HG03139 (cell line): ENCODE measurements at regions not wholly inside any gene's neighbourhood (a gene's known extent, or its start where the extent isn't known, plus 50 kb on each side); places are given as distances from the start of the nearest gene placed in this dataset.

Experiments
- ATAC-seq: cut with Tn5 transposase; IDR thresholded peaks from one replicate; pipeline ENCODE4 v1.9.1; 2021; ENCODE audit not compliant: unreplicated experiment

DNA sequence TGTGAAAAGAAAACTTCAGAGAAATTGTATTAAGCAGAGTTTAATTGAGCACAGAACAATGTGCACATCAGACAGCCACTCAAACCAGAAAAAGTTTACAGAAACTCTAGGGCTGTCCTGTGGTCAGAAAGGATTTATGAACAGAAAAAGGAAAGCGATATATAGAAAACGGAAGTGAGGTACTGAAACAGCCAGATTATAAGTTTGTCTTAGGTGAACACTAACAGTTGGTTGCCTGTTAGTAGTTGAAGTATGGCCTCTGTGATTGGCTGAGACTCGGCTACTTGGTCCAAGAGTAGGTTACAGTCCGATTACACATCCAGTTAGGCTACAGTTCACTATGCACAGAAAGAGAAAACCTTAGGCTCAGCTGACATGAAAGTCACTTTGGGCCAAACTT is 1232.5 kb upstream of the RAG2 start:
- ATAC-seq = no peak

DNA sequence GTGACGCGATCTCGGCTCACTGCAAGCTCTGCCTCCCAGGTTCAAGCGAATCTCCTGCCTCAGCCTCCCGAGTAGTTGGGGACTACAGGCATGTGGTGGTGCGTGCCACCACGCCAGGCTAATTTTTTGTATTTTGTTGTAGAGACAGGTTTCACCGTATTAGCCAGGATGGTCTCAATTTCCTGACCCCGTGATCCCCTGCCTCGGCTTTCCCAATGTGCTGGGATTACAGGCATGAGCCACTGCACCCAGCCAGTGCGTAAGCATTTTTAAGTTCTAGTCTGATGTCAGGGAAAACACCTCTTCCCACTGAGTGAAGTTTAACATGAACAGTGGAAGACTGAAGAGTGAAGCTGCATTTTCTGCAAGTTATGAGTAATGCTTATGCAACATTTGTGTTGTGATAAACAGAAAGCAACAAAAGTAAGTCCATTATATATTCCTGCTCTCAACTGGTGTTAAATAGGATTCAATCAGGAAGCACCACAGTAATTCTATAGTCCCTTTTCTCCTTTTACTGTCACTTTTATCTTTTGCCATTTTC is 1219.8 kb upstream of the RAG2 start:
- no peak for ATAC-seq

DNA sequence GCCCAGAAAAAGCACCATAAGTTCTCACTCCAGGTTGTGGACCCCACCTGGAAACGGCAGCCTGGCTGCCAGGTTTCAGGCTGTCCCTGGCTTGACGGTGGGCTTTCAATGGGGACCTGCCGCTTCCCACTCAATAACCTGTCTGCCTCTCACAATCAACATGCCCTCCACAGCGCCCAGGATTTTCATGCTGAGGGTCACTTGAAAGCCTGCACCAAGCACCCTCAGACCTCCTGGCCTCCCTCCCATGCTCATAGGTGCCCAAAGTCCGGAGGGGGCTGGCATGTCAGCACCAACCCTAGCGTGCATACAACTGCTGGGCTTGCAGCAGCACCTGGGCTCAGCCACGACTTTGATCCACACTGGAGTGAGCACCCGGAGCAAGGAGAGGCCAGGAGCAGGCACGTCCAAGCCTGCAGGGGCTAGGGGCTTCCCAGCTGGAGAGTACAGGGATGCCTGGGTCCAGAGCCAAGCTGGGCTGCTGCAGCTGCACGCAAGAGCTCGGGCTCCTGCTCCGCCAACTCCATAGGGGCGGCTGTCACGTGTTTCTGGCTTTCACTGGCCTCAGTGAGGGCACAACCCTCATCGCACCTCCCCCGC is 1214.3 kb upstream of the RAG2 start:
- ATAC-seq = no peak

DNA sequence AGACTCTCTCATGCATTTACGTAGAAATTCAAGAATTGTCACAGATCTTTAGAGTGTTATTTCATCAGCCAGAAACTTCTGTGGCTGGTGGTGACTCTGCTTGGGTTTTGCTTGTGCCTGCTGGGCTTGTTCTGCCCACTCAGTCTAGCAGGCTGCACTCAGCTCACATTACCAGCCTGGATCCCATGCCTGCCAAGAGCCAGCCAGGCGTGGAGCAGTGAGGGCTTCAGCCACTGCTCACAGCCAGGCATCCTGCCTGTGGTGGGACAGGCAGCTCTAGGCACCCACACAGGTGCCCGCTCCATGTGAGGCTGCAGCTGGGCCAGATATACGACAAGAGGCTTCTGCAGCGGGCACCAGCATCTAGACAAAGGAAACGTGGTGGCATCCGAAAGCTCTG is 1213.3 kb upstream of the RAG2 start:
- no peak for ATAC-seq

DNA sequence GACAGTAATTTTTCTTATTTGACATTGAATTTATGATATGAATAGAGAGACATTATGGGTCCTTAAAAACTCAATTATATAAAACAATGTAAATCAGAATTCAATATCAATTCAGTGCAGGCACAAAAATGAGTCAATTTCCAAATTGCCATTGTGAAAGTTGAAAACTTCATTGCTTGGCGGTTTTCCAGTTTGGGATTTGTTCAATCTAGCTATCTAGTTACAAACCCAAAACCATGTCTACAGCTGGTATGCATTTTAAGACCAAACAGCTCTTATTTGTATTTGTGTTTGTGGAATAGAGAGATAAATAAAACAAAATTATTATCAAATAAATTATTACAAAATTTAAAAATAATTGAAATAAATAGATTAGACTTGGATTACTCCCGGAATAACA is 1206.6 kb upstream of the RAG2 start:
- no peak for ATAC-seq

DNA sequence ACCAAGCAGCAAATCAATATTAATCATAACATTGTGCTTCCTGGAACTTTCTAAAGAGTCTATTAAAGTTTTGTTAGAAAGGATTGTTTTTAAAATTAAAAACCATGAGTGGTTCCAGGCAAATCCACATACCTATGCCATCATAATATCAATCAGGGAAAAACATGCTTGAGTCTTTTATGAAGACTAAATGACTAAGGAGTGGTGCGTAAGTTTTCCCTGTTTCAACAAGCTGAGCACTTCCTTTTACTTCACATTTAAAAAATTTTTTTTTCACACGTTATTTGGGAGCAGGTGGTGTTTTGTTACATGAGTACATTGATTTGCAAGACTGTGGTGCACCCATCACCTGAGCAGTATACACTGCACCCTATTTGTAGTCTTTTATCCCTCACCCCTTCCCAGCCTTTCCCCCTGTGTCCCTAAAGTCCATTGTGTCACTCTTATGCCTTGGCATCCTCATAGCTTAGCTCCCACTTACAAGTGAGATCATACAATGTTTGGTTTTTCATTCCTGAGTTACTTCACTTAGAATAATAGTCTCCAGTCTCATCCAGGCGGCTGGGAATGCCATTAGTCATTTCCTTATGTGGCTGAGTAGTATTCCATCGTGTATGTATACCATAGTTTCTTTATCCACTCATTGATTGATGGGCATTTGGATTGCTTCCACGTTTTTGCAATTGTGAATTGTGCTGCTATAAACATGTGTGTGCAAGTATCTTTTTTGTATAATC is 1190.3 kb upstream of the RAG2 start:
- ATAC-seq = no peak

DNA sequence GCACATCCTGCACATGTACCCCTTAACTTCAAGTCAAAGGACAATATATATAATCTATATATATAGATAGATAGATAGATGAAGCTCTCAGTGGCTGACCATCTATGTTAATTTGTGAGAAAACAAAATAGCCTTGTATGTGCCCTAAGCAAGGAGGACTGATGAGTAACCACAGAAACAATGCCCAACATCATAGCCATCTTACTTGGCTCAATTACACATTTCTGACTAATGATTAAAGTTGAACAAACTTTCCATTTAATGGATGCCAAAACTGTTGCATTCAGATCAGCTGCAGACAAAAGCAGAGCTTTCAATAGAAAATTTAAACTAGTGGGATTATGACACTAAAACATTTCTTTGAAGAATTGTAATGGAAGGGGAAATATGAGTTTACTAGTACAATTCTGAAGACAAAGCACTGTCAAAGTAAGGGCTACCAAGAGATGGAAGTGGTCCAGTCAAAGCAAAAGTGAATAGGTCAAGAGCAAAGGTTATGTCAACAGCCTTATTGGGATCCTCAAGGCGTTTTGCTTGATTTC is 1188.2 kb upstream of the RAG2 start:
- ATAC-seq = no peak

DNA sequence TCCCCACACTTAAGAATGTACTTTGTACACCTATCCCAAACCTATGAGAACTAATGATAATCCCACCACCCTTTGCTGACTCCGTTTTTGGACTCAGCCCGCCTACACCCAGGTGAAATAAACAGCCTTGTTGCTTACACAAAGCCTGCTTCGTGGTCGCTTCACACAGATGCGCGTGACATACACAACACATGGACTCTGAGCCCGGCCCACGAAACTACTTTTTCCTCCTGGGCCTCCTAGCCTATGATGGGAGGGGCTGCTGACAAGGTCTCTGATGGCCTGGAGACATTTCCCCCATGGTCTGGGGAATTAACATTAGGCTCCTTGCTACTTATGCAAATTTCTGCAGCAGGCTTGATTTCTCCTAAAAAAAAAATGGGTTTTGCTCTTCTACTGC is 1176.4 kb upstream of the RAG2 start:
- no peak for ATAC-seq

DNA sequence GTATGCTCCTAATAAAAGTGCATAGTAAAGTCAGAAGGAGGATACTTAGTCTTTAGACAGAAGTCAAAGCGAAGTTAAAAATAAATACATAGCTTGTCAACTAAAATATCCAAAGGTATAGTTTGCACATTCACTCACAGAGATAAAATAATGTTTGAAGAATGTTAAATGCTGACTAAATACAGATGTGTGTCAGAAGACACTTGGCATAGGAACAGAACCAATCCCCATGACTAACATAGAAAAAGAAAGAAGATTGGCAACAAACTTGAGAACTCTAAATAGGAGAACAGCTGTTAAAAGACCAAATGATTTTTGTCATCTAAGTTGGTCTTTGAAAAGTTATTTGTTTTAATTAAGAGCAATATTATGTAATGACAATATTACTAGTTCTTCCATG is 1172.1 kb upstream of the RAG2 start:
- ATAC-seq = no peak

DNA sequence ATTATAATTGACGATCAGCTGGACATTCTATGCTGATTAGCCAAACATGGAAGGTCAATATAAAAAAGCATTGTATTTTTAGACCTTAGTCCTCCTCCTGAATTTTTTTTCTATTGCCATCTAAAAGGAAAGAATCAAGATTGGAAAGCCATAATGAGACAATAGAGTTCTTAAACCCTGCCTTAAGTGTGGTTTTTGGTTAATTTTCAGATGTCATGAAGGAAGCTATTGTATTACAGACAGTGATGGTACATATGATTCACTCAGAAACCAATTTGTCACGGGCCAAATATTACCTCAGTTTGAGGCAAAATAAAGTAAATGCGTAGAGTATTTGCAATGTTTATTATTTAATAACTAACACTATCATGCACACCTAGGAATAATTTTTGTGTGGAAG is 1164.0 kb upstream of the RAG2 start:
- no peak for ATAC-seq

DNA sequence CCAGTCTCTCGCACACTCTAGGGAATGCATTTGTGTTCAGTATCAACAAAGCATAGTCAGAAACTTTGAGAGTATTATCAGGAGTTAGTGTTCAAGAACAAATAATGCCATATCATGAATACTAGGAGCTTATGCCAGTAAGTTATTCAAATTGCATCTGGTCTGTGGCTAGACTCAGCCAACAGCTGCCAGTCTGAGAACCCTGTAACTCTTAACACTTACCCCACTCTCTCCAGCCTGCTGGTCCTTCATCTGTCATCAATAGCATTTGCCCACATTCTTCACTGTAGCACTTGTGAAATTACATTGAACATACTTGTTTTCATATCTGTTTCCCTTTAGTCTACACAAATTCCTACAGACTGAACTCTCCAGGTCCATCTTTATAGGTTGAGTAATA is 1157.5 kb upstream of the RAG2 start:
- ATAC-seq = no peak

DNA sequence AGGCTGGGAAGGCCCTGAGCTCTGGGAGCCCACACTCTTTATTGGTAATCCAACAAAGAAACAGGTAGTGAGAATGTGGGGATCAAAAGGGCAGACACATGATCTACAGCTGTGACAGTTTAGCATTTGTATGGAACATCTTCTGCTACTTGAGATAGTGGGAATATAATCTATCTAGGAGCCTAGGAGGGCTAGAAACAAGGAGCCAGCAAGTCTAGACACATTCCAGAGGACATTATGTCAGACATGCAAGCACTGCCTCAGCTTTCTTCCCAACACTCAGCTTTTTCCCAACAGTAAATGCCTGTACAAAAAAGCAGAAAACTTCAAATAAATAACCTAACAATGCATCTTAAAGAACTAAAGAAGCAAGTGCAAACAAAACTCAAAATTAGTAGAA is 1150.6 kb upstream of the RAG2 start:
- no peak for ATAC-seq

DNA sequence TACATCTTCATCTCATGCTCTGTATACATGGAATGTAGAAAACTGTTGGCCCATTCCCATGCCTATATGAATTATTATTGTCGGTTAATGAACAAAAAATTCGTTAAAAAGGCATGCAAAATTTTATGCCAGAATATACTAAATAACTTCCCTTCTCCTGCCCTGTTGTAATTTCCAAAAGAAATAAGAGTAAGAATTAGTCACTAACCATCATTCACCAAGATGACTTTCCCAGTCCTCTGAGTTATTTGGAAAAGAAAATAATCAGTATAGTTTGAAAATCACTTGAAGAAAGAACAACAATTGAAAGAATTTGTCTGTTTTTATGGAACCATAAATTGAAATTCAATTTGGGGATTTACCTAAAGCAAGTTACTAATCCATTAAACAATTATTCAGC is 1149.1 kb upstream of the RAG2 start:
- ATAC-seq = no peak

DNA sequence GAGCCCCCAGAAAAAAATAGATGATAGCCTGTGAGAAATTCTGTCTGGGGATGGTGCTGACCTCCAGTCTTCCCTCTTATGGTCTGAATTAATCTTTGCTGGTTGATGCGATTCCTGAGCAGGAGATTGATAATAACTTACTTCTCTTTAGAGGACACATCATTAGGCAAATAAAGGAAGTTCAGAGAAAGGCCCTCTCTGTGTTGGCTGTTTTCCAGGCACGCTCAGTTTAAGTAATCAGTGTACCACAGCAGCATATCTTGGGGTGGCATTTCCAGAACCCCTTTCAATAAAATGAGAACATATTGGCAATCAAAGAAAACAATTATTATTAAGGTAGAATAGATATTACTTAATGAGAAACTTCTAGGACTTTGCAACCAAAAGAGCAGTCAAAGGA is 1129.3 kb upstream of the RAG2 start:
- ATAC-seq = no peak

DNA sequence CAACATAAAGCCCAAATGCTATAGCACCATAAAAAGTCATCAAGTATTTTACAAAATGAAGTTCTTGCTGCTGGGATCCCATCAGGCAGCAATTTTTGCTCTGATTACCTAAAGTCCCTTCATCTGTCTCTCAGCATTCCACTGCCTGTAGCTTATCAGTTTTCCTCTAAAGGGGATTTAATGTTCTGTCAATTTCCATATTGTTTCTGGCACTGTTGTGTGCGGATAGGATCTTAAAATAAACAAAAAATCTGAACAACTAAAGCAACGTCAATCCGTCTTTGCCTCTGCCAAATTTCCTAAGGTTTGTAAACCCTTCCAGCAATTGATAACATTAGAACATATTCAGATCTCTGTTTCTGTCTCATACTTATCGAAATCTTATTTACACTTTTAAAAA is 1126.3 kb upstream of the RAG2 start:
- ATAC-seq = no peak

DNA sequence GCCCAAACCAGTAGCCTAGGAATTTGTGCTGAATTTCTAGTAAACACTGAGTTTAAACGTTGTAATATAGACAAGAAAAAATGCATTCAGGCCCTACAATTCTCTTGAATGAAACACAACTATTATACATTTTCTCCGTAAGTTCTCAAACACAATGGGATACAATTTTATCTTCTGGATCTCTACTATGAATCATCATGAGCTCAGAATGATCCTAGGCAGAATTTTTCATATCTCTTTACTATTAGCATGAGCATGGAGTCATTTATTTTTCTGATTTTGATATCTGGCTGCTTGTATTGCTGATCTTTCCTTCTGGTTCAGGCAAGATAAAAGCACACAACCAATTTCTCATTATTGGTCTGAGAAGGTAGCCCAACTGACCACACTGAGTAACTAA is 1123.4 kb upstream of the RAG2 start:
- ATAC-seq = no peak

DNA sequence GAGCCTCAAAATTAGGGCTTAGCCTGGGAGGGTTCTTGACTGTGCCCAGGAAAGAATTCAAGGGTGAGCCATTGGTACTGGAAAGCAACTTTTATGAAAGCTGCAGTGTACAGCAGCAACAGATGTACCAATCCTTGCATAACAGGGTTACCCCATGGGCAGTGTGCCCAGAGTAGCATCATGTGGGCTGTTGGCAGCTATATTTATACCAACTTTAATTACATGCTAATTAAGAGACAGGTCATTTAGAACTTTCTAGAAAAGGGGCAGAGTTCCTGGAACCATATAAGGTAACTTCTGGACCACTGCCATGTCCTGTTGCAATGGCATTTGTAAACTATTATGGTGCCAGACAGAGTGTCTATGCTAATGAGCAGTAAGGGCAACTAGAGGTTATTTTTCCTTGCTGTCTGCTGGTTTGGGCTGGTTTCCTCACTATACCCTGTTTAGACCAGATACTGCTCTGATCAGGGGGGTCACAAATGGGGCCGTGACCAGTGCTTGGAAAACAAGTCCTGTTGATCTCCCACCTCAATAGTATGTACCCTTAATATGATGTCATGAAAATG is 1120.5 kb upstream of the RAG2 start:
- no peak for ATAC-seq

DNA sequence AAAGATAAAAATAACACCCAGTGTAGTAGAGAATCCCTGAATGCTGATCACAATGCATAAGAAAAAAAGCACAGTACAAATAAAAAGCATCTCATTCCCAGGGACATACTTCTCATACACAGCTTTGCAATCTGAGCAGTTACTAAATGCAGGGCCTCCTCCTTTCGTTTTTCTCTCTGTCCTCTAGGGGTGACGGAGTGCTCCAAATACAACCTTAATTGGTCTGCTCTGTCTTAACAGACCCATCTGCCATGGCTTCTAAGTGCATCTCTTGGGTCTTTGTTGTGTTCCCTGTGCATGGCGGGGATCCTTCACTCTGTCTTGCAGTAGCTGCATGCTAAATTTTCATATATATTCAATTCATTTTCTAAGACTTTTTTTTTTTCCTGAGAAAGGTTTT is 1114.2 kb upstream of the RAG2 start:
- no peak for ATAC-seq

DNA sequence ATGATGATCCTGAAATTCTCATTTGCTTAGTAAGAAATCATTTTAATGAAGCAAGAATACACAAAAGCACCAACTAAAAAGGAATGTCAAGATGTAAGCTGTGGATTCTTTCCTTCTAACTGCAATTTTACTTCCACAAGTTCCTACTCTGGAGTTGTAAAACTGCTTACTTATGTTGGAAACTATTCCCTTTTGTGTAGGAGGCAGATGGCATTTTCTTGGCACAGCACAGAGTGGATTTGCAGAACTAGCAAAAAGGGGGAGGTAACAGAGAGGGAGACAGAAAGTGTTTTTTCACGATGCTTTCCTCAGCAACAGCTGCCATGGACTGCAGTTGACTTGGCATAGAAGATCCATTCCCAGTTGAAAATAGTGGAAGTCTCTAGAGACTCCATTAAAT is 1112.0 kb upstream of the RAG2 start:
- ATAC-seq = no peak

DNA sequence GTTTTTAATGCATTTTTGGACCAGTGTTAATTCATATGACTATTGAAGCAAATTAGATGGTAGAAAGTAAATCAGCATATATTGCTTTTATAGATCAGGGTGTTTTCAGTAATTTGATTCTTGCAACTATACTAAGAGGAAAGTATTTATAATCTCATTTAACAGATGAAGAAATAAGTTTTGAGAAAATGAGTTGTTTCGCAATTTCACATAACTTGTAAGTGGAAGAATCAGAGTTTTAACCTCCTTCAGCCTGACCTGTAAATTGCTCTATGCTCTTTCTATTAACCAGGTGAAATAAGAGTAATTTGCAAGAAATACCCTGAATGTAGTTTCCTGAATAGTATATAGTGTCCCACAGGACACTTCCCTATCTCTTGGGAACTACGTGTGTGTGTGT is 1106.8 kb upstream of the RAG2 start:
- ATAC-seq = no peak

DNA sequence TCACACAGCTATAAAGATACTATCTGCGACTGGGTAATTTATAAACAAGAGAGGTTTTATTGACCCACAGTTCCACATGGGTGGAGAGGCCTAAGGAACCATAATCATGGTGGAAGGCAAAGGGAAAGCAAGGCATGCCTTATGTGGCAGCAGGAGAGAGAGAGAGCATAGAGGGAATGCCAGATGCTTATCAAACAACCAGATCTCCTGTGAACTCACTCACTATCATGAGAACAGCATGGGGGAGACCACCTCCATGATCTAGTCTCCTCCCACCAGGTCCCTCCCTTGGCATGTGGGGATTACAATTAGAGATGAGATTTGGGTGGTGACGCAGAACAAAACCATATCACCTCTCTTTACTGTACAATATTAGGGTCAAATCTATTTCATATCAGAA is 1101.6 kb upstream of the RAG2 start:
- ATAC-seq = no peak

DNA sequence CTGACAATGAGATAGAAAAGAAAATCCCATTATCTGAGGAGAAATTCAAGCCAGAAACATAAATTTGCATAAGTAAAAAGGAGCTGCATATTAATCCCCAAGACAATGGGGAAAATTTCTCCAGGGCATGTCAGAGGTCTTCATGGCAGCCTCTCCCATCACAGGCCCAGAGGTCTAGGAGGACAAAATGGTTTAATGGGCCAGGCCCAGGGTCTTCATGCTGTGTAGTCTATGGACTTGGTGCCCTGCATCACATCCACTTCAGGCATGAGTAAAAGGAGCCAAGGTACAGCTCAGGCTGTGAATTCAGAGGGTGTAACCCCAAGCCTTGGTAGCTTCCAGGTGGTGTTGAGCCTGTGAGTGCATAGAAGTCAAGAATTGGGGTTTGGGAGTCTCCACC is 1097.2 kb upstream of the RAG2 start:
- no peak for ATAC-seq
